CD14-positive monocyte (primary cell): ENCODE measurements at regions not wholly inside any gene's neighbourhood (a gene's known extent, or its start where the extent isn't known, plus 50 kb on each side); places are given as distances from the start of the nearest gene placed in this dataset.
"Not testable (repeated sequence)": the region's sequence is repeated elsewhere in the genome, so short reads cannot be mapped to it uniquely, and the experiment has no call there.

ENCODE experiments used
- DNase-seq, 3 donors: peaks; one replicate each; pipeline ENCODE4 v3.0.0-alpha.2; 2011 to 2022
- H2AFZ ChIP-seq: 2 replicates; pipeline ENCODE4 v1.6.0; 2012; ENCODE audit warnings: mild to moderate bottlenecking, low read depth, low read length, inconsistent platforms; ENCODE audit not compliant: insufficient read depth, poor library complexity, severe bottlenecking
- H3K27ac ChIP-seq, 2 donors: 1 replicate in 1 of 2; 2 replicates in 1 of 2; pipeline ENCODE4 v1.5.1; 2012 to 2013; ENCODE audit warnings: low read length in 2 of 2, control low read depth in 1 of 2, inconsistent platforms in 1 of 2, low read depth in 1 of 2, mild to moderate bottlenecking in 1 of 2
- H3K27me3 ChIP-seq, 2 donors: one replicate each; pipeline versions ENCODE4 v1.6.0 to v1.6.1; 2011 to 2013; ENCODE audit warnings: low read length in 2 of 2; ENCODE audit not compliant: control insufficient read depth in 2 of 2, insufficient read depth in 2 of 2
- H3K36me3 ChIP-seq, 2 donors: replicated peaks in 1 of 2; 1 replicate in 1 of 2; 2 replicates in 1 of 2; pipeline versions ENCODE4 v1.5.1 to v1.6.1; 2012 to 2013; ENCODE audit warnings: low read length in 2 of 2, control low read depth in 1 of 2, inconsistent platforms in 1 of 2, mild to moderate bottlenecking in 1 of 2; ENCODE audit not compliant: insufficient read depth in 2 of 2, control insufficient read depth in 1 of 2
- H3K4me1 ChIP-seq, 2 donors: 1 replicate in 1 of 2; 2 replicates in 1 of 2; pipeline versions ENCODE4 v1.5.1 to v1.6.1; 2012 to 2013; ENCODE audit warnings: low read length in 2 of 2, control low read depth in 1 of 2, inconsistent platforms in 1 of 2, mild to moderate bottlenecking in 1 of 2, moderate library complexity in 1 of 2; ENCODE audit not compliant: insufficient read depth in 2 of 2, control insufficient read depth in 1 of 2
- H3K4me2 ChIP-seq: replicated peaks from 2 replicates; pipeline ENCODE3; 2012; ENCODE audit warnings: low read length, moderate library complexity, mild to moderate bottlenecking; ENCODE audit not compliant: poor library complexity, severe bottlenecking; ENCODE audit errors: extremely low read depth
- H3K4me3 ChIP-seq, 3 experiments: fragments of 200-600 bp in 1 of 3; sonication (generic) in 1 of 3; replicated peaks in 1 of 3; 1 replicate in 2 of 3; 2 replicates in 1 of 3; pipeline ENCODE4 v1.5.1; 2011 to 2013; ENCODE audit warnings: low read length in 3 of 3, mild to moderate bottlenecking in 3 of 3, control low read depth in 2 of 3, low read depth in 2 of 3, inconsistent platforms in 1 of 3, moderate library complexity in 1 of 3
- H3K79me2 ChIP-seq: 2 replicates; pipeline ENCODE4 v1.6.0; 2012; ENCODE audit warnings: mild to moderate bottlenecking, control low read depth, inconsistent platforms, low read length, moderate library complexity; ENCODE audit not compliant: insufficient read depth
- H3K9ac ChIP-seq: 2 replicates; pipeline ENCODE4 v1.6.0; 2017; ENCODE audit warnings: low read length, mild to moderate bottlenecking; ENCODE audit not compliant: insufficient read depth, poor library complexity, severe bottlenecking
- H3K9me3 ChIP-seq, 2 donors: replicated peaks in 1 of 2; 1 replicate in 1 of 2; 2 replicates in 1 of 2; pipeline versions ENCODE4 v1.5.1 to v1.6.1; 2012 to 2013; ENCODE audit warnings: low read length in 2 of 2, control low read depth in 1 of 2; ENCODE audit not compliant: control insufficient read depth in 1 of 2, insufficient read depth in 1 of 2
- H4K20me1 ChIP-seq: 2 replicates; pipeline ENCODE4 v1.6.0; 2012; ENCODE audit warnings: mild to moderate bottlenecking, low read length, control low read depth, moderate library complexity; ENCODE audit not compliant: insufficient read depth
- H3K27ac Mint-ChIP-seq, 7 donors: one replicate each; pipeline ENCODE4 v1.8.0; 2020; ENCODE audit warnings: mild to moderate bottlenecking in 7 of 7, mixed read lengths in 7 of 7, moderate library complexity in 6 of 7, inconsistent platforms in 2 of 7
- H3K27me3 Mint-ChIP-seq, 3 donors: one replicate each; pipeline ENCODE4 v1.8.0; 2021 to 2022; ENCODE audit warnings: low read depth in 3 of 3, mild to moderate bottlenecking in 3 of 3, mixed read lengths in 3 of 3, moderate library complexity in 3 of 3, inconsistent platforms in 1 of 3
- H3K36me3 Mint-ChIP-seq, 2 donors: one replicate each; pipeline ENCODE4 v1.8.0; 2020; ENCODE audit warnings: mixed read lengths in 2 of 2, inconsistent platforms in 1 of 2, mild to moderate bottlenecking in 1 of 2
- H3K4me1 Mint-ChIP-seq: one replicate; pipeline ENCODE4 v1.8.0; 2020; ENCODE audit warnings: mild to moderate bottlenecking, mixed read lengths
- H3K4me3 Mint-ChIP-seq, 2 donors: one replicate each; pipeline ENCODE4 v1.8.0; 2020; ENCODE audit warnings: mild to moderate bottlenecking in 2 of 2, mixed read lengths in 2 of 2, moderate library complexity in 1 of 2
- H3K9me3 Mint-ChIP-seq, 7 donors: one replicate each; pipeline ENCODE4 v1.8.0; 2020 to 2022; ENCODE audit warnings: mixed read lengths in 7 of 7, mild to moderate bottlenecking in 6 of 7, moderate library complexity in 6 of 7, inconsistent platforms in 2 of 7
- WGBS: methylation state at CpG from one replicate; pipeline ENCODE4 v1.1.5; 2013; ENCODE audit warnings: missing lambda C conversion rate; ENCODE audit not compliant: insufficient coverage; 5-methylcytosine and 5-hydroxymethylcytosine counted together
- intact Hi-C, 2 donors: fragments of 100-400 bp; cut with micrococcal nuclease; formaldehyde crosslinking; loops; one replicate each; pipeline versions ENCODE4 v1.15.0 to v1.15.1; 2023
- TF ChIP-seq, protein P1 (sequence below): fragments of 200-600 bp; IDR thresholded peaks from one replicate; pipeline ENCODE4 v1.8.0; 2022; ENCODE audit warnings: antibody characterized with exemption, mild to moderate bottlenecking

- not testable (repeated sequence) for H3K9me3 Mint-ChIP-seq, H3K9ac ChIP-seq, H3K36me3 ChIP-seq, H3K27ac Mint-ChIP-seq, H2AFZ ChIP-seq, H3K9me3 ChIP-seq, H3K4me2 ChIP-seq, H3K36me3 Mint-ChIP-seq, H3K4me3 ChIP-seq, H4K20me1 ChIP-seq, H3K4me1 ChIP-seq, H3K27me3 Mint-ChIP-seq, H3K4me3 Mint-ChIP-seq, H3K79me2 ChIP-seq, H3K27me3 ChIP-seq, H3K27ac ChIP-seq
- peaks cover 11% of the 10 kb centered on the region for H3K4me1 Mint-ChIP-seq
- TF ChIP-seq, protein P1, sequence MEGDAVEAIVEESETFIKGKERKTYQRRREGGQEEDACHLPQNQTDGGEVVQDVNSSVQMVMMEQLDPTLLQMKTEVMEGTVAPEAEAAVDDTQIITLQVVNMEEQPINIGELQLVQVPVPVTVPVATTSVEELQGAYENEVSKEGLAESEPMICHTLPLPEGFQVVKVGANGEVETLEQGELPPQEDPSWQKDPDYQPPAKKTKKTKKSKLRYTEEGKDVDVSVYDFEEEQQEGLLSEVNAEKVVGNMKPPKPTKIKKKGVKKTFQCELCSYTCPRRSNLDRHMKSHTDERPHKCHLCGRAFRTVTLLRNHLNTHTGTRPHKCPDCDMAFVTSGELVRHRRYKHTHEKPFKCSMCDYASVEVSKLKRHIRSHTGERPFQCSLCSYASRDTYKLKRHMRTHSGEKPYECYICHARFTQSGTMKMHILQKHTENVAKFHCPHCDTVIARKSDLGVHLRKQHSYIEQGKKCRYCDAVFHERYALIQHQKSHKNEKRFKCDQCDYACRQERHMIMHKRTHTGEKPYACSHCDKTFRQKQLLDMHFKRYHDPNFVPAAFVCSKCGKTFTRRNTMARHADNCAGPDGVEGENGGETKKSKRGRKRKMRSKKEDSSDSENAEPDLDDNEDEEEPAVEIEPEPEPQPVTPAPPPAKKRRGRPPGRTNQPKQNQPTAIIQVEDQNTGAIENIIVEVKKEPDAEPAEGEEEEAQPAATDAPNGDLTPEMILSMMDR: peak; percentile 87
- WGBS: 20% methylated on average over 2 of the region's 6 CpGs
- intact Hi-C loops: loop anchor here (5.0 to 10.0 kb wide), 2 partner anchors 92 to 94 kb away; no protein-coding TSS in a partner anchor
- DNase-seq: peak; percentile 10 to 37 (median 32)
Measured at GRCh38 chr12:34123092-34123491, 100.8 kb downstream of the ALG10 start.

DNA sequence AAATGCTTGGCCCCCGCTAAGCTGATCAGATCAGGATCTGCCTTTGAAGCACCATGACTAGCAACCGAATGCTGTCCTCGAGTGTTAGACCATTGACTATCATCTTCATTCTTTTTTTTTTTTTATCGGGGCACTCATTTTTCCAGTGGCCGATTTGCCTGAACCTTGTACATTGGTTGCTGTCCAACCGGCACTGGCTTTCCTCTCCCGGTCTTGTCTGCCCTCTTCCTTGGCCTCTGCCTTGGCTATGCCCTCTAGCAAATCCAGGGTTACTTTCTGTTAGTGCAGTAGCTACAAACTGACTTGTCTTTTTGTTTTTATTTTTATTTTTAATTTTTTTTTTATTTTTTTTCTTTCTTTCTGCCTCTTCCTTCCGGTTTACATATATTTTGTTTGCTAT lies 102.3 kb downstream of the ALG10 start:
- Histone ChIP-seq H3K4me2 (no peak overlapping the region), H3K9me3 (no peaks in the 10 kb centered on the region), H3K4me1 (peaks cover 8 to 9% of the 10 kb centered on the region in 2 donors), H3K27me3 (no peaks in the 10 kb centered on the region), H3K4me3 (no peak overlapping the region), H3K79me2 (no peaks in the 10 kb centered on the region), H3K9ac (no peak overlapping the region), H3K36me3 (no peaks in the 10 kb centered on the region), H3K27ac (no peak overlapping the region), H4K20me1 (no peaks in the 10 kb centered on the region), H2AFZ (no peak overlapping the region)
- WGBS: 91% methylated on average over 5 of the region's 8 CpGs
- H3K27ac Mint-ChIP-seq: no peak overlapping the region
- no peak for DNase-seq
- no peak overlapping the region for H3K4me3 Mint-ChIP-seq
- H3K36me3 Mint-ChIP-seq: no peaks in the 10 kb centered on the region
- TF ChIP-seq, protein P1: no peak
- H3K4me1 Mint-ChIP-seq: peaks cover 14% of the 10 kb centered on the region
- H3K9me3 Mint-ChIP-seq: peaks cover 0 to 3% (median 0%) of the 10 kb centered on the region in 7 donors
- peaks cover 0 to 2% (median 2%) of the 10 kb centered on the region in 3 donors for H3K27me3 Mint-ChIP-seq
- intact Hi-C loops: loop anchor here (5.0 to 10.0 kb wide), 2 partner anchors 90 to 93 kb away; no protein-coding TSS in a partner anchor
